ENCODE measurements at regions not wholly inside any gene's neighbourhood (a gene's known extent, or its start where the extent isn't known, plus 50 kb on each side); places are given as distances from the start of the nearest gene placed in this dataset.
"Not testable (repeated sequence)": the region's sequence is repeated elsewhere in the genome, so short reads cannot be mapped to it uniquely, and the experiment has no call there.

DNA sequence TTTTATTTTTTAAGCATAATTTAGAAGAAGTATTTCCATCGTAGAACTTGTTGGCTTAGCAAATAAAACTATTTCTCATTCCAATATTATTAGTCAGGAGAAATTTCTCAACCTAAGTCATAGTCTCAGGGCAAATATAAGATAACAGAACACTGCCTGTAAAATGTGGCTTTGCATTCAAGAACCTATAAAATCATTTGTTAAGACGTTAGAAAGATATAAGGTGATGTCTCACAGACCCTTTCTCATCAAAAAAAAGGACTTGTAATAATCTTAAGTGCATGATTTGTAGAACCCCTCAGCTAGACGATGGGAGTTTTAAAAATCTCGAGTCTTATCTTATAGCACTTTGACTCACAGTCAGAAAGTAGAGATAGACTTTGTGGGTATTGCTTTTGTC lies 314.7 kb upstream of the CFAP20DC start:
- FAIRE-seq (no peak), ATAC-seq (no peak), DNase-seq (ENCODE audit: low read depth, low spot score) (no peak)
- TF ChIP-seq, protein P1, sequence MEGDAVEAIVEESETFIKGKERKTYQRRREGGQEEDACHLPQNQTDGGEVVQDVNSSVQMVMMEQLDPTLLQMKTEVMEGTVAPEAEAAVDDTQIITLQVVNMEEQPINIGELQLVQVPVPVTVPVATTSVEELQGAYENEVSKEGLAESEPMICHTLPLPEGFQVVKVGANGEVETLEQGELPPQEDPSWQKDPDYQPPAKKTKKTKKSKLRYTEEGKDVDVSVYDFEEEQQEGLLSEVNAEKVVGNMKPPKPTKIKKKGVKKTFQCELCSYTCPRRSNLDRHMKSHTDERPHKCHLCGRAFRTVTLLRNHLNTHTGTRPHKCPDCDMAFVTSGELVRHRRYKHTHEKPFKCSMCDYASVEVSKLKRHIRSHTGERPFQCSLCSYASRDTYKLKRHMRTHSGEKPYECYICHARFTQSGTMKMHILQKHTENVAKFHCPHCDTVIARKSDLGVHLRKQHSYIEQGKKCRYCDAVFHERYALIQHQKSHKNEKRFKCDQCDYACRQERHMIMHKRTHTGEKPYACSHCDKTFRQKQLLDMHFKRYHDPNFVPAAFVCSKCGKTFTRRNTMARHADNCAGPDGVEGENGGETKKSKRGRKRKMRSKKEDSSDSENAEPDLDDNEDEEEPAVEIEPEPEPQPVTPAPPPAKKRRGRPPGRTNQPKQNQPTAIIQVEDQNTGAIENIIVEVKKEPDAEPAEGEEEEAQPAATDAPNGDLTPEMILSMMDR (IDR thresholded peaks at IDR 0.05 in 2 of 3, conservative IDR thresholded peaks at IDR 0.05 in 1 of 3; ENCODE audit: control insufficient read depth in 2 of 3, extremely low read depth in 1 of 3, insufficient read depth in 1 of 3, low read depth in 3 of 3, low read length in 3 of 3), result no peak
- TF ChIP-seq PAX8 (IDR thresholded peaks at IDR 0.05) (no peak), HDAC2 (IDR thresholded peaks at IDR 0.05) (no peak), PAX5 (IDR thresholded peaks at IDR 0.05; ENCODE audit: borderline replicate concordance, low read depth, low read length) (no peak)
- H3K9me3 ChIP-seq (replicated peaks; ENCODE audit: control insufficient read depth, insufficient read depth, low read length), result peaks cover 4% of the 10 kb centered on the region; the same call in 2 of the 3 replicates
- CTCF ChIA-PET, result interaction anchor here (0.9 to 1.0 kb wide), 2 partner anchors 18 to 51 kb away, joined by 3 read pairs; no protein-coding TSS in a partner anchor
- no peaks in the 10 kb centered on the region for H4K20me1 ChIP-seq (ENCODE audit: control insufficient read depth, insufficient read depth)
- no TSS peak for BruUV-seq (replicated peaks)
- H3K4me2 ChIP-seq (ENCODE audit: control insufficient read depth, insufficient read depth), result no peak overlapping the region
- intact Hi-C loops (cut with micrococcal nuclease; ENCODE audit: unreplicated experiment), result no loop called here
- H3K27ac ChIP-seq (ENCODE audit: control insufficient read depth, insufficient read depth), result no peak overlapping the region
- RAD21 ChIA-PET (ENCODE audit: unreplicated experiment), result interaction anchor here (0.9 kb wide), 1 partner anchor 10 kb away, joined by 3 read pairs; no protein-coding TSS in a partner anchor
- H3K9ac ChIP-seq (ENCODE audit: control insufficient read depth, insufficient read depth, low read length), result no peak overlapping the region
- WGBS (ENCODE audit: insufficient coverage, insufficient replicate concordance, low lambda C conversion rate, missing lambda C conversion rate), result 35% methylated on average over 4 of the region's 4 CpGs
- POLR2A ChIA-PET, result no interaction called here
- H3K36me3 ChIP-seq (ENCODE audit: control insufficient read depth in 2 of 2, insufficient read depth in 2 of 2, low read length in 1 of 2), result no peaks in the 10 kb centered on the region
- in situ Hi-C loops (cut with MboI), result no loop called here
- H3K4me1 ChIP-seq (ENCODE audit: control insufficient read depth, insufficient read depth, low read length), result no peaks in the 10 kb centered on the region
- H3K27me3 ChIP-seq (replicated peaks in 1 of 2; ENCODE audit: control insufficient read depth in 2 of 2, insufficient read depth in 2 of 2, low read length in 1 of 2), result no peaks in the 10 kb centered on the region
- no peaks in the 10 kb centered on the region for H3K79me2 ChIP-seq (ENCODE audit: control insufficient read depth, insufficient read depth, low read length)
- H2AFZ ChIP-seq (ENCODE audit: control insufficient read depth, low read depth, low read length), result no peak overlapping the region
- SMC1A ChIA-PET (ENCODE audit: uncharacterized antibody, unreplicated experiment), result interaction anchor here (0.6 to 1.5 kb wide), 5 partner anchors 18 to 172 kb away, joined by 3 to 6 read pairs (median 3); no protein-coding TSS in a partner anchor
- H3K4me3 ChIP-seq, result no peak overlapping the region

DNA sequence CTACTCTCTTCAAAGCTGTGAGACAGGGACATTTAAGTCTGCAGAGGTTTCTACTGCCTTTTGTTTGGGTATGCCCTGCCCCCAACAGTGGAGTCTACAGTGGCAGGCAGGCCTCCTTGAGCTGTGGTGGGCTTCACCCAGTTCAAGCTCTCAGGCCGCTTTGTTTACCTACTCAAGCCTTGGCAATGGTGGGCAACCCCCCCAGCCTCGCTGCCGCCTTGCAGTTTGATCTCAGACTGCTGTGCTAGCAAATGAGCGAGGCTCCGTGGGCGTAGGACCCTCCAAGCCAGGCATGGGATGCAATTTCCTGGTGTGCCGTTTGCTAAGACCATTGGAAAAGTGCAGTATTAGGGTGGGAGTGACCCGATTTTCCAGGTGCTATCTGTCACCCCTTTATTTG lies 310.5 kb upstream of the CFAP20DC start:
- RAD21 ChIA-PET (ENCODE audit: unreplicated experiment); BruUV-seq (replicated peaks); H4K20me1 ChIP-seq (ENCODE audit: control insufficient read depth, insufficient read depth); POLR2A ChIA-PET; in situ Hi-C loops (cut with MboI); ATAC-seq; H3K27me3 ChIP-seq (replicated peaks in 1 of 2; ENCODE audit: control insufficient read depth in 2 of 2, insufficient read depth in 2 of 2, low read length in 1 of 2); SMC1A ChIA-PET (ENCODE audit: uncharacterized antibody, unreplicated experiment); H3K4me1 ChIP-seq (ENCODE audit: control insufficient read depth, insufficient read depth, low read length); H2AFZ ChIP-seq (ENCODE audit: control insufficient read depth, low read depth, low read length); H3K9me3 ChIP-seq (replicated peaks; ENCODE audit: control insufficient read depth, insufficient read depth, low read length); H3K79me2 ChIP-seq (ENCODE audit: control insufficient read depth, insufficient read depth, low read length); FAIRE-seq; H3K4me2 ChIP-seq (ENCODE audit: control insufficient read depth, insufficient read depth); DNase-seq (ENCODE audit: low read depth, low spot score); H3K4me3 ChIP-seq; CTCF ChIA-PET; H3K27ac ChIP-seq (ENCODE audit: control insufficient read depth, insufficient read depth); intact Hi-C loops (cut with micrococcal nuclease; ENCODE audit: unreplicated experiment); H3K9ac ChIP-seq (ENCODE audit: control insufficient read depth, insufficient read depth, low read length); H3K36me3 ChIP-seq (ENCODE audit: control insufficient read depth in 2 of 2, insufficient read depth in 2 of 2, low read length in 1 of 2): not testable (repeated sequence)
- WGBS (ENCODE audit: insufficient coverage, insufficient replicate concordance, low lambda C conversion rate, missing lambda C conversion rate), result 38% methylated on average over 8 of the region's 8 CpGs
